Progenitor cell of endocrine pancreas (in vitro differentiated cells): ENCODE measurements at regions not wholly inside any gene's neighbourhood (a gene's known extent, or its start where the extent isn't known, plus 50 kb on each side); places are given as distances from the start of the nearest gene placed in this dataset.

Source experiments
- DNase-seq: peaks from one replicate; pipeline ENCODE4 v3.0.0; 2021; ENCODE audit warnings: low spot score; ENCODE audit not compliant: unreplicated experiment
- H3K27ac Mint-ChIP-seq: 2 replicates; pipeline ENCODE4 v1.8.0; 2021; ENCODE audit warnings: mild to moderate bottlenecking, moderate library complexity, mixed read lengths
- H3K27me3 Mint-ChIP-seq: 2 replicates; pipeline ENCODE4 v1.8.0; 2021; ENCODE audit warnings: mixed read lengths
- H3K36me3 Mint-ChIP-seq: 2 replicates; pipeline ENCODE4 v1.8.0; 2022; ENCODE audit warnings: mixed read lengths; ENCODE audit not compliant: insufficient read depth
- H3K4me1 Mint-ChIP-seq: 2 replicates; pipeline ENCODE4 v1.8.0; 2021; ENCODE audit warnings: low read depth, mixed read lengths
- H3K4me3 Mint-ChIP-seq: 2 replicates; pipeline ENCODE4 v1.8.0; 2021; ENCODE audit warnings: low read depth, mild to moderate bottlenecking, moderate library complexity, mixed read lengths
- H3K9me3 Mint-ChIP-seq: 2 replicates; pipeline ENCODE4 v1.8.0; 2021; ENCODE audit warnings: low read depth, mixed read lengths
- TF ChIP-seq, protein P1 (sequence below): fragments of 200-600 bp; sonication (generic); IDR thresholded peaks from one replicate; pipeline ENCODE4 v1.5.0; 2021; ENCODE audit warnings: antibody characterized with exemption, mild to moderate bottlenecking; ENCODE audit not compliant: unreplicated experiment

DNA sequence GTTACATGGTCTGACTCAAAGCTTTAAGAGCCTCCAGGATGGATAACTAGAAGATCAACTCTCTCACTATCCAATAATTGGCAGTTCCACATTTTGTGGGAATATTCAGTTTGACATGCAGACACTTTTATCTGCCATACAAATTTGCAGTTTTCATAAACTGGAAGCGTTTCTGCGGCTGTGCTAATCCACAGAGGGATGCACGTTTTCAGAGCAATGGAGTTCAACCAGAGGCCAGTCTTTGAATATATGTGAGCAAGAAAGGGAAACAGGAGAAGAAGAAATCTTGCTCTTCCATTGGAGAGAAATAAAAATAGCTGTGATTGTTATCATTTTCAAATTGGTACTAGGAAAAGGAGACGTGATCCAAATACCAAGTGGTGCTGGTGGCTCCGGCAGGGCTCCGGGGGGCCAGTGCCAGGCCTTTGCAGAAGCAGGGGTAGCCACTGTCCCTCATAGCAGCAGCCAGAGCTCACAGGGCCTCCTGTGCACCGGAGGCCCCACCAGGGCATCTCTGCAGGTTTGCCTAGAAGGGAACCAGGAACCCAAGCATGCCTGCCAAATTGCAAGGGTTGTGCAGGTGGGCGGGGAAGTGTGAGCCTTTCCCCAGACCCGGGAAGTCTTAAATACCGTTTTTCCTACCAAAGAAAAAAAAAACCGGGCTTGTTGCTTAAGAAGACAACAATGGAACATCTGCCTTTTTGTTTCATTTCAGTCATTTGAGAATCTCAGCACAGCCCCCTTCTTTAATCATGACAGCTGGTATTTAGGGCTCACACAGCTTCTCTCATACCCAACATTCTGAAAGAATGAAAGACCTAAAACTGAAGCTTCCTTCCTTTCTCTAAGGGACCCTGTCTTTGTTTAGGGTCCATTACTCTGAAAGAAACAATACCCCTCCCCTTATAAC is 791.1 kb upstream of the SOX11 start:
- Mint-ChIP-seq H3K4me1 (peaks cover 3% of the 10 kb centered on the region), H3K27ac (no peak overlapping the region), H3K9me3 (no peaks in the 10 kb centered on the region), H3K36me3 (no peaks in the 10 kb centered on the region), H3K27me3 (peaks cover 3% of the 10 kb centered on the region), H3K4me3 (no peak overlapping the region)
- no peak for DNase-seq
- TF ChIP-seq, protein P1, sequence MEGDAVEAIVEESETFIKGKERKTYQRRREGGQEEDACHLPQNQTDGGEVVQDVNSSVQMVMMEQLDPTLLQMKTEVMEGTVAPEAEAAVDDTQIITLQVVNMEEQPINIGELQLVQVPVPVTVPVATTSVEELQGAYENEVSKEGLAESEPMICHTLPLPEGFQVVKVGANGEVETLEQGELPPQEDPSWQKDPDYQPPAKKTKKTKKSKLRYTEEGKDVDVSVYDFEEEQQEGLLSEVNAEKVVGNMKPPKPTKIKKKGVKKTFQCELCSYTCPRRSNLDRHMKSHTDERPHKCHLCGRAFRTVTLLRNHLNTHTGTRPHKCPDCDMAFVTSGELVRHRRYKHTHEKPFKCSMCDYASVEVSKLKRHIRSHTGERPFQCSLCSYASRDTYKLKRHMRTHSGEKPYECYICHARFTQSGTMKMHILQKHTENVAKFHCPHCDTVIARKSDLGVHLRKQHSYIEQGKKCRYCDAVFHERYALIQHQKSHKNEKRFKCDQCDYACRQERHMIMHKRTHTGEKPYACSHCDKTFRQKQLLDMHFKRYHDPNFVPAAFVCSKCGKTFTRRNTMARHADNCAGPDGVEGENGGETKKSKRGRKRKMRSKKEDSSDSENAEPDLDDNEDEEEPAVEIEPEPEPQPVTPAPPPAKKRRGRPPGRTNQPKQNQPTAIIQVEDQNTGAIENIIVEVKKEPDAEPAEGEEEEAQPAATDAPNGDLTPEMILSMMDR, result no peak

DNA sequence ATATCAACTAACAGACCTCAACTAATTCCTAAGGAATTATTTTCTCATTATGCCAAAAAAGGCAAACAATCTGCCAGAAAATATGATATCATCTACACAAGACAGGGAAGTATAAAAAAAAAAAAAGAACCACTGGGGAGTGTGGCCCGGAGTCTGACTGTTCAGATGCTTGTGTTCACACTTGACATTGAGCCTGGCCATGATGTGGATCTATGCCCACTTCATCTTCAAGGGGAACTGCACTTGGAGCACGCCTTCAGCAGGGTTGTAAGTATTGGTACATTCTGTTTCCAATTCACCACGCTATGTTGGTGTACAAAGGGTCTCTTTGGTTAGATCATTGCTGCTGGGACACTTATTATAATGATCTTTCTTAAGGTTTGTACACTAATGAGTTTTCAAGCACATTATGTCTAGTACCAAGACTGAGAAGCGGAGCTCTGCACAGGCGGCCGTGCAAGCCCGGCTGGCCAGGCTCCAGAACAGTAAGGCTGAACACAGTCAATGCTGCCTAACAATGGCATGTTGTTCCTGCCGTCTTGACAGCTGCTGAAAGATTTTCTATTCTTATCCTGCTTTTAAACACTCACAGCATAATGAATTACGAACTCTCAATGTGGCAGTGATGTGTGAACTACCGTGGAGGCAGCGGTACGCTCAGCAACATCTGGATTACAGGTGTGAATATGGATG is 788.4 kb upstream of the SOX11 start:
- H3K27ac Mint-ChIP-seq, result no peak overlapping the region

DNA sequence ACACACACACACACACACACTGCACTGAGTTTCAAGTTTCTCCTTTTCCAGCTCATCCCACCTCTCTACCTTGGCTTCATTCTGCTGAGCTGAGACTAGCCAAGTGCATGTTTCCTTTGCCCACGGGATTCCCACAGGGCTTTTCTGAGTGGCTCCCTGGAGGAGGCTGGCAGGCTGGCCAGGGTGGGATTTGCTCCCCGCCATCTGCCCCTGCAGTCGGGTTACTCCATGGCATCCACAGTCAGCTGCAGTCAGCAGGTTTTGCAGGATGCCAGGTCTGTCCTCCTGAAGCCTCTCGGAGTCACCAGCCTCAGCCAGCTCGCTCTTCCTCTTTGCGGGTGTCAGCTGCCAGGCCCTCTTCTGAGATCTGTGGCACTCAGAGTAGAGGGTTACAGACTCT is 783.7 kb upstream of the SOX11 start:
- no peak for DNase-seq
- Mint-ChIP-seq H3K36me3 (no peaks in the 10 kb centered on the region), H3K27ac (no peak overlapping the region), H3K9me3 (peaks cover 4% of the 10 kb centered on the region), H3K4me3 (no peak overlapping the region), H3K4me1 (peaks cover 3% of the 10 kb centered on the region), H3K27me3 (peaks cover 4% of the 10 kb centered on the region)
- TF ChIP-seq, protein P1, result no peak

More for the DNA sequence above, 788.4 kb upstream of the SOX11 start:
- H3K9me3 Mint-ChIP-seq, result no peaks in the 10 kb centered on the region
- H3K4me3 Mint-ChIP-seq, result no peak overlapping the region
- H3K27me3 Mint-ChIP-seq, result peaks cover 5% of the 10 kb centered on the region
- H3K4me1 Mint-ChIP-seq, result peaks cover 3% of the 10 kb centered on the region
- TF ChIP-seq, protein P1, result no peak
- no peak for DNase-seq
- no peaks in the 10 kb centered on the region for H3K36me3 Mint-ChIP-seq

DNA sequence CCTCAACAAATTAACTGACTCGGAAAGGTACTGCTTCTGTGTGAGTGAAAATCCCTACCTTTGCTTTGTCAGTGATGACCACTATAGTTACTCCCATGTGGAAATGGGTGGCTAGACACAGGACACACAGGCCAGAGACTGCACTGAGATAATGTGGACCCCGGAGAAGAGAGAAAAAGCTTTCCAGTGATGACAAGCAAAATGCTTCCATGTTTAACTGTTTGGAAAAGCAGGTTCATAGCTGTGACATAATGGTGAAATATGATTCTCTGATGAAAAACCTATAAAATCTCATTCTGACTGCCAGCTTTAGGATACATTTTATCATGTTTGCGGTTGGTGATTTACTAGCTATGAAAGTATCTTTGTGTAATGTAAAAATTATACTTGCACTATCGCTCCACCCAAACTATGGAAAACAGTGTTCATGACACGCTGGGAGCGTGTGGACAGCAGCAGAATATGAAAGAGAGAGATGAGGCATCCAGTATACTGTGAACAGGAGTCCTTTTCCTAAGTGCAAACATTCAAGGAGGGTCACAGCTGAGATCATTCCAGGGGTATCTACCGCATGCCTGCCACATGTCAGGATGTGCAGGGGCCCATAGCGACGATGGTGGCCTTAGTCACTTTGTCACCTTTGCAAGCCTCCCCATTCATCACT is 782.7 kb upstream of the SOX11 start:
- TF ChIP-seq, protein P1, result no peak
- peaks cover 4% of the 10 kb centered on the region for H3K27me3 Mint-ChIP-seq
- H3K4me3 Mint-ChIP-seq, result no peak overlapping the region
- peaks cover 4% of the 10 kb centered on the region for H3K9me3 Mint-ChIP-seq
- H3K4me1 Mint-ChIP-seq, result peaks cover 1% of the 10 kb centered on the region
- no peak for DNase-seq
- no peaks in the 10 kb centered on the region for H3K36me3 Mint-ChIP-seq
- H3K27ac Mint-ChIP-seq, result no peak overlapping the region

DNA sequence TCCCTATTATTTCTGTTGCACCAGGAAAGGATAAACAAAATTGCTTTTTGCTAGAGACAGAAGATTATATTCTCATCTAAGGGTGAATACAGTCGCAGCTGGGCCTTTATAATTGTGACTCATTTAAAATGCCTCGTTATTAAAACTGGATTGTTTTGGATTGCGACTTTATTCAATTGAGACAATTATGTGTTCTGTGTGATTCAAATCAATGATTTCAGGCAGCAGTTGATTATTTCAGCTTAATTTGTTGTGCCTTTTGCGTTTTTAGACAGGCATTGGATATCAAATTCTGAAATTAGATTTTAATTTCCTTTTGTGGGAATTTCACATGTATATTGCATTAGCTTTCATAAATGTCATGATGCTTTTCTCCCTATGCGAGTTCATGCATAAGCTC is 778.1 kb upstream of the SOX11 start:
- no peak for DNase-seq
- Mint-ChIP-seq H3K4me1 (no peaks in the 10 kb centered on the region), H3K27me3 (no peaks in the 10 kb centered on the region), H3K27ac (no peak overlapping the region), H3K36me3 (no peaks in the 10 kb centered on the region), H3K4me3 (no peak overlapping the region), H3K9me3 (peaks cover 4% of the 10 kb centered on the region)
- TF ChIP-seq, protein P1, result no peak
